ENCODE measurements at regions not wholly inside any gene's neighbourhood (a gene's known extent, or its start where the extent isn't known, plus 50 kb on each side); places are given as distances from the start of the nearest gene placed in this dataset.
"Not testable (repeated sequence)": the region's sequence is repeated elsewhere in the genome, so short reads cannot be mapped to it uniquely, and the experiment has no call there.

GRCh38 chr6:121020656-121021055, 313.6 kb downstream of the TBC1D32 start:
- no peak for DNase-seq (ENCODE audit: low spot score)

- DNase-seq (ENCODE audit: low spot score), result no peak
Observed at GRCh38 chr6:121008553-121008952, 325.7 kb downstream of the TBC1D32 start.

GRCh38 chr6:121006024-121006423, 328.3 kb downstream of the TBC1D32 start:
- DNase-seq (ENCODE audit: low spot score), result no peak

GRCh38 chr6:121000381-121000780, 333.9 kb downstream of the TBC1D32 start:
- no peak for DNase-seq (ENCODE audit: low spot score)

DNA sequence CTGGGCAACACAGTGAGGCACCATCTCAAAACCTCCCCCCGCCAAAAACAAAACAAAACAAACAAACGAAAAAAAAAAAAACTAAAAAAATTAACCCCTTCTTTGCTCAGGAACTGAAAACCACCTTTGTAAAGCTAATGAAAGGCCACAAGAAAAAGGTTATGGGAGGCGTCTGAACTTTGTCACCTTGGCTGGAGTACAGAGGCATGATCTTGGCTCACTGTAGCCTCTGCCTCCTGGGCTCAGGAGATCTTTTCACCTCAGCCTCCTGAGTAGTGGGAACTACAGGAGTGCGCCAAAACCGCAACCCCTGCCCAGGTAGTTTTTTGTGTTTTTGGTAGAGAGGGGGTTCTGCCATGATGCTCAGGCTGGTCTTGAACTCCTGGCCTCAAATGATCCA, 337.9 kb downstream of the TBC1D32 start:
- no peak for DNase-seq (ENCODE audit: low spot score)

DNA sequence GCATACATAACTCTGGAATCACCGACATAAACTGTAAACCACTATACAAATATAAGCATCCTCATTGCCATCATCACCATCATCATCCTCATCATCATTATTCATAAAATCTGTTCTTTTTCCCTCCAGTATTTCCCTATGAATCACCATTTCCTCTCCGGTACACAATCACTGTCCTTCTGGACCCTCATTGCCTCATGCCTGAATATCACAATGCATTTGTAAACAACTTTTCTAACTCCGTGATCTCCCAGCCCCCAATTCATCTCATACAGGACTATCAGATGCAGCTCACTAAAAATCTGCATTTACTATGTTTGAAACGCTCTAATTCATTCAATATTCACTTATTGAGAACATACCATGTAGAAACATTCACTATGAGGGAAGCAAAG, 339.7 kb downstream of the TBC1D32 start:
- no peak for DNase-seq (ENCODE audit: low spot score)

- no peak for DNase-seq (ENCODE audit: low spot score)
Observed at GRCh38 chr6:120993929-120994572, 340.2 kb downstream of the TBC1D32 start.

- DNase-seq (ENCODE audit: low spot score), result no peak
Observed at GRCh38 chr6:120992257-120992656, 342.0 kb downstream of the TBC1D32 start.

- DNase-seq (ENCODE audit: low spot score), result no peak
Observed at GRCh38 chr6:120990866-120991265, 343.4 kb downstream of the TBC1D32 start.

- no peak for DNase-seq (ENCODE audit: low spot score)
Observed at GRCh38 chr6:120981835-120982234, 352.4 kb downstream of the TBC1D32 start.

- DNase-seq (ENCODE audit: low spot score), result no peak
Observed at GRCh38 chr6:120966321-120966720, 368.0 kb downstream of the TBC1D32 start.

GRCh38 chr6:120965814-120966213, 368.5 kb downstream of the TBC1D32 start:
- no peak for DNase-seq (ENCODE audit: low spot score)

- DNase-seq (ENCODE audit: low spot score), result no peak
Observed at GRCh38 chr6:120960761-120961160, 373.5 kb downstream of the TBC1D32 start.

GRCh38 chr6:120954111-120954510, 380.2 kb downstream of the TBC1D32 start:
- no peak for DNase-seq (ENCODE audit: low spot score)

DNA sequence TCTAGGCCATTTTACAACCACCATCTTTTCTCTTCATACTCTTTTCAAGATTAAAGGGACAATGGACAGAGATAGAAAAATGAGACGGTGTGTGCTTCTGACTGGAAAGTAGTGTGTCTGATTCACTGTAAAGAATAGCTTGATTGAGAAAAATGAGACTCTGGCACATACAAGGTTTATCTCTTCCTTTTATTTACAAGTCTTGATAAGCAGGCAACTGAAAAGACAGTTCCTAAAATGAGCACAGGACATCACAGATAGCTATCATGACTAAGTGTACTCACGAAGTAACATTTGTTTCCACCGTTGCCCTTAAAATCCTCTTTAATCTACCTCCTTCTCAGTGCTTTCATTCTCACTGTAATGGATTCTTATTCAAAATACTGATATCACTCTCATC, 383.0 kb downstream of the TBC1D32 start:
- no peak for DNase-seq (ENCODE audit: low spot score)

DNA sequence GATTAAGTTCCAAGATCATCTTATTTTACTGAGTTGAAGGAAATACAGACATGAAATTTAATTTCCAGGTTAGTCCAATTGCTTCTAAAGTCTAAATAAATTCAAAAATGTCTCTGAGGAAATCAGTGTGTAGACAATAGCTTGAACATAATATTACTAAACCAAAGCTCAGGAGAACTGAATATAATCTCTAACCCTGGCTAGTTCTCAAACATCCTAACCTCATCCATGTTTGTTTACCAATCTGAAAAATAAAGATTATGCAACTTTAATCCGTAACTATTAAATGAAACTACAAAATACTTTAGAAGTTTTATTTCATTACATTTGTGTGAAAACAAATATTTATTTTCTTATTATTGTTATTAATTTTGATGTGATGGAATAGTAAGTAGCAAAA, 387.2 kb downstream of the TBC1D32 start:
- no peak for DNase-seq (ENCODE audit: low spot score)

DNA sequence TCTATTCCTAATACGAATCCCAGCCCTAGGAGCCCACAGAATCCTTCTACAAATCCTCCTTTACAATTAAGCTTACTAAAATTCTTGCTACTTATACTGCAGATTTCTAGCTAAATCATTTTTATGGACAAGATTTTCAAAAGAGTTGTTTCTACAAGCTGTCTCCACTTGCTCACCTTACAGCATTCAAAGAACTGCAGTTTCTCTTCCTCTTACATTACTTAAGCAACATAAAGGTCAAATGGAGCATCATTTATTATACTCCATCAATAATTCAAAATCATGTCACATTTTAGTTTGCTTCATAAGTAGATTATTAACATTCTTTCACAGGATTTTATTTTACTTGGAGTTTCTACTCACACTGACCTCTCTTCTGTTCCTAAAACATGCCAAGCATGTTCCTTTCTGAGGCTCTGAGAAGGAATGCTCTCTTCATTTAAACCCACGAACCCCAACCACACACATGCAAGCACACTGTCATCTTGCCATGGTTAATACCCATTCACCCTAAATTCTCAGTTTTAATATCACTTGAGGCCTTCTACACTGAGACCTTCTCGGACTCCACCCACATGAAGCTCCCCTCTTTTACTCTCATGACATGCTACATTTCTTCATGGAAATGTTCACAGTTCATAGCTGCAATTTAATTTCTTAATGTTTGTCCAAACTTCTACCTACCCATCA, 388.2 kb downstream of the TBC1D32 start:
- DNase-seq (ENCODE audit: low spot score), result no peak

GRCh38 chr6:120938876-120939472, 395.3 kb downstream of the TBC1D32 start:
- no peak for DNase-seq (ENCODE audit: low spot score)

GRCh38 chr6:120938164-120938875, 396.0 kb downstream of the TBC1D32 start:
- no peak for DNase-seq (ENCODE audit: low spot score)

DNA sequence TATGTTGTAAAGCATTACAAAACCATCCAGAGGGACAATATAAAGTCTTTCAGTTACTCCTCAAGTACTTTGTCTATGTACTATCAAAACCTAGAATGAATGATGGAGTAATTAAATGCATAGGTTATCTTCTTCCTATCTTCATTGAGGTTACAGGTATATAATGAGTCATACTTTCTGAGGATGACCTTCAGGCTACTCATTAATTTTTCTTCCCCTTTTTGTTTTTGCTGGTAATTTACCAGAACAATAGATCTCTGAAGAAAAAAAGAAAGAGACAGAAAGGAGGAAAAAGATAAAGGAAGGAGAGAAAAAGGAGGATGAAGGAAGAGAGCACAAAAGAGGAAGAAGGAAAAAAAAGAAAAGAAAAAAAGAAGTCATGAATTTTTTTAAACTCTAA, 398.4 kb downstream of the TBC1D32 start:
- no peak for DNase-seq (ENCODE audit: low spot score)

DNA sequence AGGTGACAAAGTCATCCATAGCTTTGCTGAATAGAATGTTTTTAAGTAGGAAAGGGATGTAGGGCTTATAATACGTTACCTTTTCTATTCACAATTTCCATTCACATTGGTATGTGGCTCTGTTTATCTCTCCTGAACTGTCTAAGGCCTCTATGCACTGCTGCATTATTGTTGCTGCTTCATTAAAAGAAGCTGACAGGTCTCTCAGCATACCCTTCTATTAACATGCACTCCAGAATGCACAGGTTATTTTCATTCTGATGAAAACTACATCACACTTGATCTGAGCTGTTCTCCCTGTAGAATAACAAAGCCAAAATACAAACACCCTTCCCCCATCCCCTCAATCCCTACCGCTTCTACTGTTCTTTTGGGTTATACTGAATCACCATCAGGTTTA, 399.3 kb downstream of the TBC1D32 start:
- DNase-seq (ENCODE audit: low spot score), result no peak

DNA sequence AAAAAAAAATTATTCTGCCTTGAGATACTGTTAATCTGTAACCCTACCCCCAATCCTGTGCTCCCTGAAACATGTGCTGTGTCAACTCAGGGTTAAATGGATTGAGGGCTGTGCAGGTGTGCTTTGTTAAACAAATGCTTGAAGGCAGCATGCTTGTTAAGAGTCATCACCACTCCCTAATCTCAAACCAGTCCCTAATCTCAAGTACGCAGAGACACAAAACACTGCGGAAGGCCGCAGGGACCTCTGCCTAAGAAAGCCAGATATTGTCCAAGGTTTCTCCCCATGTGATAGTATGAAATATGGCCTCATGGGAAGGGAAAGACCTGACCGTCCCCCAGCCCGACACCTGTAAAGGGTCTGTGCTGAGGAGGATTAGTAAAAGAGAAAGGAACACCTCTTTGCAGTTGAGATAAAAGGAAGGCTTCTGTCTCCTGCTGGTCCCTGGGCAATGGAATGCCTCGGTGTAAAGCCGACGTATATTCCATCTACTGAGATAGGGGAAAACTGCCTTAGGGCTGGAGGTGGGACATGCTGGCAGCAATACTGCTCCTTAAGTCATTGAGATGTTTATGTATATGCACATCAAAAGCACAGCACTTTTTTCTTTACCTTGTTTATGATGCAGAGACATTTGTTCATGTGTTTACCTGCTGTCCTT, 402.6 kb downstream of the TBC1D32 start:
- DNase-seq (ENCODE audit: low spot score), result not testable (repeated sequence)

Data from hematopoietic multipotent progenitor cell treated with erythropoietin and hydrocortisone succinate and interleukin-3 and kit ligand, for 17 days (in vitro differentiated cells).